HG02571 (cell line): ENCODE measurements at regions not wholly inside any gene's neighbourhood (a gene's known extent, or its start where the extent isn't known, plus 50 kb on each side); places are given as distances from the start of the nearest gene placed in this dataset.
"Not testable (repeated sequence)": the region's sequence is repeated elsewhere in the genome, so short reads cannot be mapped to it uniquely, and the experiment has no call there.

Experiments used
- ATAC-seq: cut with Tn5 transposase; IDR thresholded peaks from one replicate; pipeline ENCODE4 v1.9.1; 2021; ENCODE audit warnings: mild to moderate bottlenecking, moderate library complexity; ENCODE audit not compliant: unreplicated experiment

- ATAC-seq, result no peak
Measured at GRCh38 chr4:106604319-106605051, 235.9 kb upstream of the GIMD1 start.

GRCh38 chr4:106603471-106603870 lies 234.9 kb upstream of the GIMD1 start:
- no peak for ATAC-seq

GRCh38 chr4:106602711-106603110 lies 234.1 kb upstream of the GIMD1 start:
- no peak for ATAC-seq

- no peak for ATAC-seq
Measured at GRCh38 chr4:106601519-106601918, 232.9 kb upstream of the GIMD1 start.

- ATAC-seq, result no peak
Measured at GRCh38 chr4:106595906-106596305, 227.3 kb upstream of the GIMD1 start.

GRCh38 chr4:106594291-106594952 lies 225.8 kb upstream of the GIMD1 start:
- no peak for ATAC-seq

- no peak for ATAC-seq
Measured at GRCh38 chr4:106588891-106589290, 220.3 kb upstream of the GIMD1 start.

- no peak for ATAC-seq
Measured at GRCh38 chr4:106587558-106587957, 219.0 kb upstream of the GIMD1 start.

GRCh38 chr4:106585915-106586349 lies 217.4 kb upstream of the GIMD1 start:
- ATAC-seq, result no peak

- no peak for ATAC-seq
Measured at GRCh38 chr4:106584337-106584989, 215.9 kb upstream of the GIMD1 start.

GRCh38 chr4:106583567-106583966 lies 215.0 kb upstream of the GIMD1 start:
- ATAC-seq, result no peak

- no peak for ATAC-seq
Measured at GRCh38 chr4:106583108-106583507, 214.5 kb upstream of the GIMD1 start.

- no peak for ATAC-seq
Measured at GRCh38 chr4:106582103-106582502, 213.5 kb upstream of the GIMD1 start.

GRCh38 chr4:106579236-106579635 lies 210.7 kb upstream of the GIMD1 start:
- no peak for ATAC-seq

GRCh38 chr4:106569146-106570031 lies 200.8 kb upstream of the GIMD1 start:
- ATAC-seq, result no peak

- ATAC-seq, result no peak
Measured at GRCh38 chr4:106565727-106566126, 197.1 kb upstream of the GIMD1 start.

GRCh38 chr4:106563637-106564036 lies 195.1 kb upstream of the GIMD1 start:
- ATAC-seq, result not testable (repeated sequence)

GRCh38 chr4:106551724-106552123 lies 183.1 kb upstream of the GIMD1 start:
- ATAC-seq, result no peak

GRCh38 chr4:106548446-106549044 lies 180.0 kb upstream of the GIMD1 start:
- no peak for ATAC-seq

- ATAC-seq, result no peak
Measured at GRCh38 chr4:106546370-106546769, 177.8 kb upstream of the GIMD1 start.

GRCh38 chr4:106542609-106543008 lies 174.0 kb upstream of the GIMD1 start:
- not testable (repeated sequence) for ATAC-seq
